Uterus (tissue), 3 donors: ENCODE measurements at regions not wholly inside any gene's neighbourhood (a gene's known extent, or its start where the extent isn't known, plus 50 kb on each side); places are given as distances from the start of the nearest gene placed in this dataset.

Experiments used
- DNase-seq, 2 donors: peaks; one replicate each; pipeline ENCODE4 v3.0.0-alpha.2; 2019 to 2020
- H3K27ac ChIP-seq, 2 donors: fragments of 200-600 bp; sonication (generic); 1 replicate in 1 of 2; 2 replicates in 1 of 2; pipeline ENCODE4 v1.5.1; 2016 to 2018
- H3K27me3 ChIP-seq, 2 donors: fragments of 200-600 bp; sonication (generic); one replicate each; pipeline ENCODE4 v1.5.1; 2018 to 2019; ENCODE audit warnings: control low read depth in 1 of 2
- H3K36me3 ChIP-seq, 2 donors: fragments of 200-600 bp; sonication (generic); one replicate each; pipeline ENCODE4 v1.5.1; 2019; ENCODE audit warnings: control low read depth in 1 of 2
- H3K4me1 ChIP-seq, 2 donors: fragments of 200-600 bp; sonication (generic); one replicate each; pipeline ENCODE4 v1.5.1; 2018 to 2019; ENCODE audit warnings: control low read depth in 1 of 2
- H3K4me3 ChIP-seq, 2 donors: fragments of 200-600 bp; sonication (generic); 1 replicate in 1 of 2; 2 replicates in 1 of 2; pipeline ENCODE4 v1.5.1; 2018 to 2019; ENCODE audit warnings: mild to moderate bottlenecking in 1 of 2
- H3K9me3 ChIP-seq, 2 donors: fragments of 200-600 bp; sonication (generic); one replicate each; pipeline ENCODE4 v1.5.1; 2019; ENCODE audit warnings: control low read depth in 1 of 2
- CTCF ChIP-seq, 4 experiments: fragments of 200-600 bp in 2 of 4; fragments of 450-650 bp in 2 of 4; sonication (generic) in 2 of 4; IDR thresholded peaks; one replicate each; pipeline ENCODE4 v1.5.1; 2016 to 2019; ENCODE audit warnings: antibody characterized with exemption in 4 of 4, mild to moderate bottlenecking in 2 of 4, moderate library complexity in 1 of 4
- POLR2A ChIP-seq, 2 donors: fragments of 450-650 bp; IDR thresholded peaks; one replicate each; pipeline ENCODE4 v1.6.1; 2016; ENCODE audit warnings: antibody characterized with exemption in 2 of 2, mild to moderate bottlenecking in 1 of 2, moderate library complexity in 1 of 2
- intact Hi-C: fragments of 100-400 bp; cut with DNase I; formaldehyde crosslinking; loops from one replicate; pipeline ENCODE4 v1.15.1; 2023; ENCODE audit warnings: low total_unique reads
- donor health status: DM: yes; HTN: yes; CAD: no.

- DNase-seq, result no peak
- H3K27me3 ChIP-seq, result no peaks in the 10 kb centered on the region
- no peak overlapping the region for H3K4me3 ChIP-seq
- intact Hi-C loops, result no loop called here
- no peak for TF ChIP-seq CTCF (IDR thresholded peaks at IDR 0.05)
- no peak for TF ChIP-seq POLR2A (IDR thresholded peaks at IDR 0.05)
- no peak overlapping the region for H3K27ac ChIP-seq
- H3K36me3 ChIP-seq, result no peaks in the 10 kb centered on the region
- no peaks in the 10 kb centered on the region for H3K9me3 ChIP-seq
- peaks cover 0 to 4% of the 10 kb centered on the region in 2 donors for H3K4me1 ChIP-seq
Observed at GRCh38 chr21:31490443-31490842, 146.4 kb upstream of the TIAM1 start.

- Histone ChIP-seq H3K9me3 (no peaks in the 10 kb centered on the region), H3K36me3 (no peaks in the 10 kb centered on the region), H3K4me1 (peaks cover 0 to 4% of the 10 kb centered on the region in 2 donors), H3K27ac (no peak overlapping the region), H3K27me3 (no peaks in the 10 kb centered on the region), H3K4me3 (no peak overlapping the region)
- intact Hi-C loops, result no loop called here
- no peak for DNase-seq
- TF ChIP-seq POLR2A (IDR thresholded peaks at IDR 0.05), result no peak
- no peak for TF ChIP-seq CTCF (IDR thresholded peaks at IDR 0.05)
Observed at GRCh38 chr21:31489726-31490125, 145.7 kb upstream of the TIAM1 start.

GRCh38 chr21:31489014-31489413 is 145.0 kb upstream of the TIAM1 start:
- Histone ChIP-seq H3K27me3 (no peaks in the 10 kb centered on the region), H3K4me3 (no peak overlapping the region), H3K4me1 (peaks cover 0 to 4% of the 10 kb centered on the region in 2 donors), H3K9me3 (no peaks in the 10 kb centered on the region), H3K27ac (no peak overlapping the region), H3K36me3 (no peaks in the 10 kb centered on the region)
- intact Hi-C loops, result no loop called here
- TF ChIP-seq POLR2A (IDR thresholded peaks at IDR 0.05) (no peak), CTCF (IDR thresholded peaks at IDR 0.05) (no peak)
- DNase-seq, result no peak

GRCh38 chr21:31484219-31484618 is 140.2 kb upstream of the TIAM1 start:
- Histone ChIP-seq H3K27ac (no peak overlapping the region), H3K36me3 (no peaks in the 10 kb centered on the region), H3K4me3 (no peak overlapping the region), H3K27me3 (no peaks in the 10 kb centered on the region), H3K9me3 (peaks cover 0 to 6% of the 10 kb centered on the region in 2 donors), H3K4me1 (no peaks in the 10 kb centered on the region)
- TF ChIP-seq CTCF (IDR thresholded peaks at IDR 0.05) (no peak), POLR2A (IDR thresholded peaks at IDR 0.05) (no peak)
- intact Hi-C loops, result no loop called here
- no peak for DNase-seq

GRCh38 chr21:31483146-31483545 is 139.1 kb upstream of the TIAM1 start:
- Histone ChIP-seq H3K27me3 (no peaks in the 10 kb centered on the region), H3K4me1 (no peaks in the 10 kb centered on the region), H3K4me3 (no peak overlapping the region), H3K27ac (no peak overlapping the region), H3K9me3 (peaks cover 0 to 6% of the 10 kb centered on the region in 2 donors), H3K36me3 (no peaks in the 10 kb centered on the region)
- TF ChIP-seq CTCF (IDR thresholded peaks at IDR 0.05), result no peak
- no peak for TF ChIP-seq POLR2A (IDR thresholded peaks at IDR 0.05)
- intact Hi-C loops, result no loop called here
- no peak for DNase-seq
